Upper lobe of left lung (tissue), 4 donors: ENCODE measurements at regions not wholly inside any gene's neighbourhood (a gene's known extent, or its start where the extent isn't known, plus 50 kb on each side); places are given as distances from the start of the nearest gene placed in this dataset.

ENCODE experiments used
- EP300 ChIP-seq, 4 donors: sonication (generic); formaldehyde crosslinking; IDR thresholded peaks; one replicate each; pipeline ENCODE4 v1.5.1; 2017; ENCODE audit warnings: antibody characterized with exemption in 4 of 4, control low read depth in 2 of 4
- POLR2A ChIP-seq, 4 donors: fragments of 450-650 bp; IDR thresholded peaks; one replicate each; pipeline ENCODE4 v1.5.1; 2016 to 2017; ENCODE audit warnings: antibody characterized with exemption in 4 of 4, mild to moderate bottlenecking in 2 of 4
- TF ChIP-seq, protein P1 (sequence below), 6 experiments: fragments of 450-650 bp in 4 of 6; fragments of 200-600 bp in 2 of 6; sonication (generic) in 2 of 6; IDR thresholded peaks; one replicate each; pipeline ENCODE4 v1.5.1; 2016 to 2019; ENCODE audit warnings: antibody characterized with exemption in 6 of 6

DNA sequence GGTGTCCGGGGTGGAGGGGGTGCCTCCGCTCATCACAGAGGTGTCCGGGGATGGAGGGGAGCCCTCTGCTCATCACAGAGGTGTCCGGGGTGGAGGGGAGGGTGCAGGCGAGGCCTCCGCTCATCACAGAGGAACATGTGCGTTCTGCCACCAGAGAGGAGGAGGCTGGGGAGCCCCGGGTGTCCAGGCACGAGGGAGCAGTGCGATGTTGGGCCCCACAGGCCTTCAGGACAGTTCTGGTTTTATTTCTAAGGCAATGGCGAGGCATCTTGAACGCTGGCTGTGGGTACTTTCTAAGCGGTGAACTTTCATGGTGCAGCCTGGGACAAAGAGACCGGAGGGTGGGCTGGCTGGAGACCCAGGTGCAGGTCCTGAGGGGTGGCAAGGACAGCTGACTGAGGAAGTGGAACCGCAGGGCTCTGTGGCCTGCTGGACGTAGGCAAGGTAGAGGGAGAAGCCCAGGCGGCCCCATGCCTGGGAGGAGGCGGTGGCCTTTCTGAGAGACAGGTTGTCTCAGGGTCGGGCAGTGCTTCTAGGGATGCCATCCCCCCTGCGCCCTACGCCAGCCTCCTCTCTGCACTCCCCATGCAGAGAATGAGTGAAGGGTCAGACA, 196.6 kb upstream of the SALL3 start:
- TF ChIP-seq EP300 (IDR thresholded peaks at IDR 0.05) (no peak), POLR2A (IDR thresholded peaks at IDR 0.05) (no peak)
- TF ChIP-seq, protein P1, sequence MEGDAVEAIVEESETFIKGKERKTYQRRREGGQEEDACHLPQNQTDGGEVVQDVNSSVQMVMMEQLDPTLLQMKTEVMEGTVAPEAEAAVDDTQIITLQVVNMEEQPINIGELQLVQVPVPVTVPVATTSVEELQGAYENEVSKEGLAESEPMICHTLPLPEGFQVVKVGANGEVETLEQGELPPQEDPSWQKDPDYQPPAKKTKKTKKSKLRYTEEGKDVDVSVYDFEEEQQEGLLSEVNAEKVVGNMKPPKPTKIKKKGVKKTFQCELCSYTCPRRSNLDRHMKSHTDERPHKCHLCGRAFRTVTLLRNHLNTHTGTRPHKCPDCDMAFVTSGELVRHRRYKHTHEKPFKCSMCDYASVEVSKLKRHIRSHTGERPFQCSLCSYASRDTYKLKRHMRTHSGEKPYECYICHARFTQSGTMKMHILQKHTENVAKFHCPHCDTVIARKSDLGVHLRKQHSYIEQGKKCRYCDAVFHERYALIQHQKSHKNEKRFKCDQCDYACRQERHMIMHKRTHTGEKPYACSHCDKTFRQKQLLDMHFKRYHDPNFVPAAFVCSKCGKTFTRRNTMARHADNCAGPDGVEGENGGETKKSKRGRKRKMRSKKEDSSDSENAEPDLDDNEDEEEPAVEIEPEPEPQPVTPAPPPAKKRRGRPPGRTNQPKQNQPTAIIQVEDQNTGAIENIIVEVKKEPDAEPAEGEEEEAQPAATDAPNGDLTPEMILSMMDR (IDR thresholded peaks at IDR 0.05): no peak
